ENCODE measurements at regions not wholly inside any gene's neighbourhood (a gene's known extent, or its start where the extent isn't known, plus 50 kb on each side); places are given as distances from the start of the nearest gene placed in this dataset.

DNA sequence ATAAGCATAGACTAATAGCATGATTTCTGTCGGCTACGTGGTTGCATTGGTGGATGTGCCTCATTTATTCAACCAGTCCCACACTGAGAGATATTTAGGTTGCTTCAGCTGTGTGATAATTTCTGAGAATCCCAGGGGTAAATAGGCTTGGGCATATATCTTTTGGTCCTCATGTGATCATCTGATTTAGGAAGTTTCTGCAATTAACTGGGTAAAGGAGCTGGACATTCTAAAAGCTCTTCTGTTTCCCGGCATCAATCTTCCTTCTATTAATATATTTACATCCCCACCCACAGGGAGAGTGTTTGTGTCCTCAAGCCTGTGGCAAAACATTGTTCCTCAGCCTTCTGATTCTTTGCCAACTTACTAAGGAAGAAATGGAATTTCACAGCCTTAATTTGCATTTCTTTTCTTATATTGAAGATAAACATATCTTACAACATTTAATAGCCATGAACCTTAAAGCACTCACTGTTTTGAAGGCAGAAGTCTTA is 431.6 kb downstream of the RFC3 start:
- ChIA-PET POLR2A (no interaction called here), CTCF (interaction anchor here (1.2 kb wide), 1 partner anchor 9 kb away, joined by 3 read pairs; no protein-coding TSS in a partner anchor)
- DNase-seq (ENCODE audit: extremely low spot score): no peak
- TF ChIP-seq, protein P1, sequence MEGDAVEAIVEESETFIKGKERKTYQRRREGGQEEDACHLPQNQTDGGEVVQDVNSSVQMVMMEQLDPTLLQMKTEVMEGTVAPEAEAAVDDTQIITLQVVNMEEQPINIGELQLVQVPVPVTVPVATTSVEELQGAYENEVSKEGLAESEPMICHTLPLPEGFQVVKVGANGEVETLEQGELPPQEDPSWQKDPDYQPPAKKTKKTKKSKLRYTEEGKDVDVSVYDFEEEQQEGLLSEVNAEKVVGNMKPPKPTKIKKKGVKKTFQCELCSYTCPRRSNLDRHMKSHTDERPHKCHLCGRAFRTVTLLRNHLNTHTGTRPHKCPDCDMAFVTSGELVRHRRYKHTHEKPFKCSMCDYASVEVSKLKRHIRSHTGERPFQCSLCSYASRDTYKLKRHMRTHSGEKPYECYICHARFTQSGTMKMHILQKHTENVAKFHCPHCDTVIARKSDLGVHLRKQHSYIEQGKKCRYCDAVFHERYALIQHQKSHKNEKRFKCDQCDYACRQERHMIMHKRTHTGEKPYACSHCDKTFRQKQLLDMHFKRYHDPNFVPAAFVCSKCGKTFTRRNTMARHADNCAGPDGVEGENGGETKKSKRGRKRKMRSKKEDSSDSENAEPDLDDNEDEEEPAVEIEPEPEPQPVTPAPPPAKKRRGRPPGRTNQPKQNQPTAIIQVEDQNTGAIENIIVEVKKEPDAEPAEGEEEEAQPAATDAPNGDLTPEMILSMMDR (IDR thresholded peaks at IDR 0.05; ENCODE audit: control extremely low read depth, extremely low read depth, low read depth, missing control alignments): no peak

DNA sequence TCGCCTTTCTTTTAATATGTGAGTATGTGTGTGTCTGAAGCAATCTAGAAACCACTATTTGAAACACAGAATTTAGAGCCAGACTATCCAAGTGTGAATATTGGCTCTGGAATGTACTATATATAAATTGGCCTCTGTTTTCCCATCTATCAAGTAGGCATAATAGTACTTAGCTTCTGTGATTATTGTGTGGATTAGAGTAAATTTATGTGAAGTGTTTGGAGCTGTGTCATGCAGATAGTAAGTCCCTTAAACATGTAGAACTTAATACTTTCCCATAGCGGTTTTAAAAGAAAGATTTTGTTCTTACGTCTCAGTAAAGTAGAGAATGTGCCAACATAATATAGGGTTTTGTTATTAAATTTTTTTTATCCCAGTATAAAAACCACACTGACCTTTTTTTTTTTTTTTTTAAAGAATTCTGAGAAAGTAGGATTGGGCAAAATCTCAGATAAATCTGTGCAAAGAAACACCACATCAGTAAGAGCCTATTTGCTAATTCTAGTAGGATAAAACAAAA is 432.3 kb downstream of the RFC3 start:
- TF ChIP-seq, protein P1 (IDR thresholded peaks at IDR 0.05; ENCODE audit: control extremely low read depth, extremely low read depth, low read depth, missing control alignments): no peak
- DNase-seq (ENCODE audit: extremely low spot score): no peak
- ChIA-PET CTCF (no interaction called here), POLR2A (no interaction called here)

DNA sequence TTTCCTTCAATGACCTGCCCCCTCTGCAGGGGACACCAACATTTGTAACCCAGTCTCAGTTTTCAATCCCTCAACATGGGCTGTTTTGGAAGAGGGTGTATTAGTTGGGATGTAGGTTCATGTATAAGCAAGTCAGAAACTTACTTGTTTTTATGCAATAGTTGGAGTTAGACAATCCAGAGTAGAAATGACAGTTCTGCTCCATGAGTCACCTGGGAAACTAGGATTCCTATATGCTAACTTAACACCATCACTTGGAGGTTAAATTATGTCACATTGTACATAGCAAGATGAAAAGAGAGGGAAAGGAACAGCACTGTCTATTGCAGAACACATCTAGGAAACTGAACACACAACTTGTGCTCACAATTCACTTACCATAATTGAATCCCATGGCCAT is 436.4 kb downstream of the RFC3 start:
- ChIA-PET CTCF (no interaction called here), POLR2A (no interaction called here)
- no peak for DNase-seq (ENCODE audit: extremely low spot score)
- TF ChIP-seq, protein P1 (IDR thresholded peaks at IDR 0.05; ENCODE audit: control extremely low read depth, extremely low read depth, low read depth, missing control alignments): no peak

DNA sequence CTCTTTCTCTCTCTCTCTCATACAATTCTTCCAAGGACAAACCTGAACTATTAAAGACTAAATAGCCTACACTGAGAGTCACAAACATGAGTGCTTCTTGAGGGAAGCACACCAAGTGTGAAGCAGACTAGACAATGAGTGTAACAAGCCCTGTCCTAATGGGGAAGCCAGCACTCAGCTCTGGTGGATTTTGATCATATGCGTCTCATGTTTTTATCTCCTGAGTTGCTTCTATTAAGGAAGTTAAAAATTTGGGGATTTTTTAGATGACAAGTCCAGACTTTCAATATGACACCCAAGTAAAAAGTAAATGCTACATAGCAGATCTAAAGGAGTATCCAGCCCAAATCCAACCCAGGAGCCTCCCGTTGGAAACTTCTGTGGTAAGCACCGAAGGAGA is 437.8 kb downstream of the RFC3 start:
- DNase-seq (ENCODE audit: extremely low spot score): no peak
- CTCF ChIA-PET: no interaction called here
- TF ChIP-seq, protein P1 (IDR thresholded peaks at IDR 0.05; ENCODE audit: control extremely low read depth, extremely low read depth, low read depth, missing control alignments): no peak
- POLR2A ChIA-PET: no interaction called here

DNA sequence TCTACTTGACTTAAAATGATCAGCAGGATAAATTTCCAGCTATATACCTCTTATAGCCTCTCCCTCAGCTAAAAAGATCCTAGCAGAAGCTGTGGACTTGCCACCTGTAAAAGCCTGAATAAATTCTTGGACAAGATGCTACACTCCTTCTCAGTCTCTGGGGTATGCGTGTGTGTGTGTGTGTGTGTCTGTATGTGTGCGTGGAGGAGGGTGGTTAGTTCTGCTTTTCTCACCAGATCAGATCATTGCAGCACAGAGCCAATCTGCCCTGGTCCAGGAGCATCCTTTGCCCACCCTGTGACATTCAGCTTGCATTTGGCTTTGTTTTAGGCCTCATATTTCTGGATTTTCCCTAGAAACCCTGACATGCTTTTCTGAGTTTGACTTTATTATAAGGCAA is 438.3 kb downstream of the RFC3 start:
- TF ChIP-seq, protein P1 (IDR thresholded peaks at IDR 0.05; ENCODE audit: control extremely low read depth, extremely low read depth, low read depth, missing control alignments): no peak
- POLR2A ChIA-PET: no interaction called here
- no peak for DNase-seq (ENCODE audit: extremely low spot score)
- CTCF ChIA-PET: no interaction called here

DNA sequence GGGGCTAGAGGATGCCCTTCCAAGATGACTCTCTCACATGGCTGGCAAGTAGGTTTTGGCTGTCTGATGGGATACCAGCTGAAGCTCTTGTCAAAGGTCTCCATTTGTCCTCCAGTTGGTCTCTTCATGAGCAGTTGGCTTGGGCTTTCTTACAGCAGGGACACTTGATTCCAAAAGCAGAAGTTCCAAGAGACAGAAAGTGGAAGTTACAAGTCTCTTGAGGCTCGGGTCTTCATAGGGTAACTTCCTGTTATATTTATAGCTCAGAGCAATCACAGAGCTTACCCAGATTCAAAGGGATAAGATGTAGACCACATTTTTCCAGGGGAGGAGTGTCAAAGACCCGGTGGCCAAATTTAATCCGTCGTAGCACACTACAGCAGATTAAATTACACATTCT is 440.0 kb downstream of the RFC3 start:
- DNase-seq (ENCODE audit: extremely low spot score): no peak
- POLR2A ChIA-PET: no interaction called here
- TF ChIP-seq, protein P1 (IDR thresholded peaks at IDR 0.05; ENCODE audit: control extremely low read depth, extremely low read depth, low read depth, missing control alignments): no peak
- CTCF ChIA-PET: no interaction called here

All from GM10248 (cell line).